ENCODE measurements at regions not wholly inside any gene's neighbourhood (a gene's known extent, or its start where the extent isn't known, plus 50 kb on each side); places are given as distances from the start of the nearest gene placed in this dataset.

- DNase-seq, result no peak
Measured at GRCh38 chr11:128058580-128059208, 528.7 kb downstream of the ETS1 start.

DNA sequence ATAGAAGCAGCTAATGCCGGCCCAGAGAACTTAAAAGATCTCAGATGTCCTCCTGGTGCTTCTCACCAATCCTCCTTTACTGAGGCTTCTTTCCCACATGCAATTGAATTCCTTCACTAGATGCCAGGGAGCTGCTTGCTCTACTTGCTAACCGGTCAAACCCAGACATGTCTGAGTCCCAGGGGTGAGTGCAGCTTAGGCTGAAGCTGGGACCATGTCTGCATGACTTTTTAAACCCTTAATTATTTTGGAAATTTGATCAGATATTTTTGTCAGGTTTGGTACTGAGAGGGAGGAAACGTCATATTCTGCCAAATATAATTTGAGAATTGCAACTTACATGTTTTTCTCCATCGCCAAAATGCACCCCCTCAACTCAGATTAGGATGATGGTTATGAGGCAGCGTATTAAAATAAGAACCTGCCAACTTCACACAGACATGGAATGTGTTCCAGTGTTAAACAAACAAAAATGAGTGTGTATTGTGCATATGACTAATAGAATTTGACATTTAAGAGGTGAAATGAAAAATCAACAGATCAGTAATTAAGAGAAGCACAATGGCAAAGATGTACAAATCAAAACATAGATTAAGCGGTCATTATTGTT lies 529.5 kb downstream of the ETS1 start:
- no peak for DNase-seq

GRCh38 chr11:128055576-128056217 lies 531.7 kb downstream of the ETS1 start:
- DNase-seq, result peak; percentile 92

DNA sequence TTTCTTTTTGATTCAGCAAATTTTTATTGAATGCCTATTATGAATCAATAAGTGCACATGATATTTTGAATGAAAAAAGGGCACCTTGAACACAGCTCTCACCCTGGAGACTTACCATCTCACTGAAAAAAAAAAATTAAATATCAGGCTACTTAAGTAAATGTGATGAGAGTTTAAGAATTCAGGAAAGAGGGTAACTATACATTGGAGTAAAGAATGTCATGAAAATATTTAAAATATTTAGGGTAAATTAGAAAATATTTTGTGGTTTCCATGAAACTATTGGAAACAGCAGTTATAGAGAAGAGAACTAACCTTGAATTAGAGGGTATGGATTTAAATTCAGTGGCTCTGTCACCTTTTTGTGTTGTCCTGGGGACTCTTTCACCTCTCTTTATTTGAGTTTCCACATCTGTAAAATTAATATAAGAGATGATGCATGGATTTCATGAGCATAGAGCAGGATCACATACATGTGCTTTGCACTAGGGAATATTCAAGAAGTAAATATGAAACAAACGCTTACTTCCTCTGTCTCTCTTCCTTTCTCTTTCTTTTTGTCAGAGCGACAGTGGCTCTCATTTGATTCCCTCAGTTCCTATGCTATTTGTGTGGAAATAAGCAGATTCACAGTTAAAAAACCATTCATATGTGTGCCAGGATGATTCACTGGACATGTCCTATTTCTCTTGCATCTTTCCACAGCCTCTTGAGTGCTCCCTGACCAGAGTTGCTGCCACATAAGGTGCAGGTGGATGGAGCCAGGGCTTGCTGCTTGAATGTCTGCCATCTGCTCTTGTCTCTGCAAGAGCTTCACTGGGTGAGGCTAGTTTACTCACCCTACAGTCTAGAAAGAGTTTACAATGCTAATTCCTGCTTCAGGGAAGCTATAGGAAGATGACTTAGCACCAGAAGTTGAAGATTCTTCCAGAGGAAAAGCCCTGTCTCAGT lies 533.1 kb downstream of the ETS1 start:
- peak; percentile 41 for DNase-seq

DNA sequence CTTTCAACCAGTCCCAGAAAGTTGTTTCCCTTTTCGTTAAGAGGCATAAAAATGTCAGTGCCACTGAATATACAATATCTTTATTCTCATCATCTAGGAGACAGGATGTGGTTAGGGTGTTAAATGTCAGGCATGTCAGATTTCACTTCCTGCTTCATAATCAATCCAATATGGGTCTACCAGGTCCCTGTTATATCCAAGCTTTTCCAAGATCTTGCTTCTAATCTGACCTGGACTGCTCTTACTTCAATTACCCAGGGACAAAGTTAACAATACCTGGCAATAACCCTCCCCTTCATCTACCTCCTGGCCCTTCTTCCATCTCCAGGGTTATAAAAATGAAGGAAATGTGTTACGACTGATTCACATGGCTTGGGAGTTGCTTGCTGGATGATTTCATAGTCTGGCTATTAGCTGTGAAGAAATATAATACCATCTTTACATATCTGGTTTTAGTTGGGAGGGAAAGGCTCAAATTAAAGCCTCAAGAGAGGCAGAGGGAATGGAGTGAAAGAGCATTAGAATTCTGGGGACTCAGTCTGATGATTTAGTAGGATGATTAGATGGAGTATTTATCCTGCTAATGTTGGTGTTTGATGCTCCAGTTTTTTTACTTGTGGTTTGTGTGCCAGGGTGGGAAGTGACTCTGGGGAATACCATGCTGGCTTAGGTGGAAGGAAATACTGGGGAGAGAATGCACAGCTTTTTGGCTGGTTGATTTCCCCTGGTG lies 534.3 kb downstream of the ETS1 start:
- DNase-seq, result no peak

DNA sequence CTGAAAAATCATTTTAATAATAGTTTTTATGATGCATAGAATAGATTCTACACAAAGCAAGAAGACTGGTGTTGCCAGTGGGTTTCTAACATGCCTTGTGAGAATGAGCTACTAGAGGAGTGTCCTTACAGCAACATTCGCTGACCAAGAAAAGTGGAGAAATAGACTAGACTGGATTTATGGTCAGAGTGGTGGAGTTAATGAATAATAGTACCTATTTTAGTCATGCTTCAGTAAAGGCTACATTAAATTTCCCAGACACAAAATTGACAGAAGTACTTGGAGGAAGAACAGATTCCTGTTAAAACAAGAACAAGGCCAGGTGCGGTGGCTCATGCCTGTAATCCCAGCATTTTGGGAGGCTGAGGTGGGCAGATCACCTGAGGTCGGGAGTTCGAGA lies 539.2 kb downstream of the ETS1 start:
- DNase-seq, result no peak

- no peak for DNase-seq
Measured at GRCh38 chr11:128047026-128047425, 540.3 kb downstream of the ETS1 start.

DNA sequence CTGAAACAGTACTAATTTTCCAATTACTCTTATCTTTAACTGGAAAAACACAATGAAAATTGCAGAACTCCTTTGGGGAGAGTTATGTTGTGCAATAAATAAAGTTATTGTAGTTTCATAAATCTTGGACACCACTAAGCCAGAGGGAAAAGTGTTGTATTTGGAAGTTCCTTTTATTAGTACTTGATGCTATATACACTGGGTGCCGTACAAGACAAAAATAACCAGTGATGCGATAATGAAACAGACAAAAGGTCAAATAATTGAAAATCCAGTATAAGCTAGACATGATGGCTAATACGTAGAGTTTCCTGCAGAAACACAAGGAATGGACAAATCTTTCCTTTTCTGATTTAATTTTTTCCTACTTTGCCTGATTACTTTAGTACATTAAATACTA lies 541.1 kb downstream of the ETS1 start:
- DNase-seq, result no peak

DNA sequence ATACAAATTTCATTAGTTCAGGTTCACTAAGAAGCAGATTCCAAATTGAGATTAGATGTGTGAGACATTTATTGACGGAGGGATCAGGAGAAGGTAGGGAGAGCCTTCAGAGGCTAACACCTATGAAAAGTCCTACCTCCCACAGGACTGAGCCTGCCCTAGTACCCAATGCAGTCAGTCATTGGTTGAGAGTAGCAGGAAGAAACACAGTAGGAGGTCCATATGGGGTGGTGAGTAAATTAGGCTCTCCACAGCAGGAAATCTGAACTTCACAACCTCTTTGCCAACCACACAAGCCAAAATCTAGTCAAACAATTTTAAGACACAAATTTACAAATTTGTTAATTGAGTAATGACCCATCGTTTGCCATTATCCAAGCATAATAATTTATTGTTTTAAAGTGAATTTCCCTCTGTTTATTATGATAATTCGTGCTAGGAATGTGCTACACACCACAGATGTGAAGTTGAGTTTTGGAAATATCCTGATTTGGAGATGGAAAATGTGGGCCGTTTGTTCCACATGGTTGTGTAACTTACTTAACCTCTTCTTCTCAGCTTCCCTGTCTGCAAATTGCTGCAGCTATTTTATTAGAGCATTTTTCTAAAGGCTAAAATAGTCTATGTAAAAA lies 542.1 kb downstream of the ETS1 start:
- DNase-seq, result no peak

DNA sequence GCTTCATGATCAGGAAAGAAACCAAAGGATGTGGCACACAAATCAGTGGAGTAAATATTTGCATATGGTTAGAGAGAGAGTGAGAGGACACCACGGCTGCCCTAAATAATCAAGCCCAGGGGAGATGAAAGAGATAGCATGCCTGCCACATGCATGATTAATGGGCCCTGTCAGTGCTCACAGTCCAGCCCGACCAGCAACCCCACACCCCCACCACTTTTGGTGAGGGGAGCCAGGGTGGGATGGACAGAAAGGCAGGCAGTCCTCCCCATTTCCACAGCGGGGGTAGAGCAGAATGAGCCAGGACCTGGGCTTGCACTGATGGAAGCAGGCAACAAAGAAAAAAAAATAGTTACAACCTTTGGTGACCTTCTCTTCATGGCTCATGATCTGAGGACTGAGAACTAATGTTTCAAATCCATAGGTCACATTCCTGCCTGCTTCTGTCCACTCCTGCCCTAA lies 545.0 kb downstream of the ETS1 start:
- peak; percentile 97 for DNase-seq

DNA sequence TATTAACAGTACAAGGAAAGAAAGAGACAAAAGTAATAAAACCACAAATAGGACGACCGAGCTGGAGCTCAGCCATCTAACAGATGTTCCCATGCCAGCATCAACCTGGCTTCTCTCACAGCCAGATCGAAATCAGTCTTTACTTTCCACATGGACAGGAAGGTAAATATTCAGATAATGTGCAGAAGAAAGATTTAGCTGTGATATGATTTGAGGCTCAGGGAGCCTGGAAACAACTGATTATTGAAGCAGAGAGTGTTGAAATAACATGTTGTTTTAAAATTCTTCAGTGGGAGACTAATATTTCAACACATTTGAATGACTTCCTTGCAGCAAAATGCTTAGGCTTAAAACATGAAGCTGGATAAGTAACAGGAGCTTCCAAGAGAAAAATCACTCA lies 546.8 kb downstream of the ETS1 start:
- no peak for DNase-seq

DNA sequence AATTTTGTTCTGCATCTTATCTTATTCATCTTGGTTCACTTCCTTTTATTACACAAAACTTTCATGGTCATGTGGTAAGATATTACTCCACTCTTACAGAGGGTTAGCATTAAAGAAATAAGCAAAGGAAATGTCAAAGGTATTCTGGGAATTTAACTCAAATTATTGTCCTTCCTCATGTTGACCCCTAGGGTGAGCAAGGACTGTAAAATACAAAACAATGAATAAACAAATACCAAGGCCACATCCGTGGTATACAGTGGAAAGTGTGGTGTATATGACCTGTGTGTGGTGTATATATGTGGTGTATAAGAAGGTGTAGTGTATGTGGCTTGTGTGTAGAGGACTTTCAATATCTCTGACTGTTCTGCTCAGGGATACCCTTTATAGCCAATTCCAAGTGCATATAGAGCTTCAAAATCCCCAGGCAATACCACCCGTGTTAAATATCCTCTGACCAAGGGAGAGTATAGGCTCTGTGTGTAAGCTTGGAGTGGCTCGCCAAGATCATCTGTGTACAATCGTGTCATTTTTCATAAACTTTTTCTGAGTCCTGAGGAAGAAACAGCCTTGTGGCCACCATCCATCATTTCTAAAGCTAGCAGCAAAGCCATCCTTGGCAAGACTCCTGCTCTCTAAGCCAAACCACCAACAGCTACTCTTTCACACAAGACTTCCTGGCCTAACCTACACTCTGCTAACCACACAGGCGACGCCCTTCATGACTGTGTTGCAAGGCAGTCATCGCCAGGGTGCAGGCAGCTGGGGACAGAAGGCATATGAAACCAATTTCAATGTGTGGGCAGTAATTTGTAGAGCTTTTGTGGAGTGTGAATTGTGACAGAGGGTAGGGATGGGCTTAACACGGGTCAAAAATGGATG lies 548.0 kb downstream of the ETS1 start:
- DNase-seq, result peak; percentile 48

GRCh38 chr11:128036556-128037093 lies 550.7 kb downstream of the ETS1 start:
- DNase-seq, result no peak

GRCh38 chr11:128036006-128036405 lies 551.4 kb downstream of the ETS1 start:
- DNase-seq, result no peak

GRCh38 chr11:128031538-128032134 lies 555.7 kb downstream of the ETS1 start:
- peak; percentile 89 for DNase-seq

DNA sequence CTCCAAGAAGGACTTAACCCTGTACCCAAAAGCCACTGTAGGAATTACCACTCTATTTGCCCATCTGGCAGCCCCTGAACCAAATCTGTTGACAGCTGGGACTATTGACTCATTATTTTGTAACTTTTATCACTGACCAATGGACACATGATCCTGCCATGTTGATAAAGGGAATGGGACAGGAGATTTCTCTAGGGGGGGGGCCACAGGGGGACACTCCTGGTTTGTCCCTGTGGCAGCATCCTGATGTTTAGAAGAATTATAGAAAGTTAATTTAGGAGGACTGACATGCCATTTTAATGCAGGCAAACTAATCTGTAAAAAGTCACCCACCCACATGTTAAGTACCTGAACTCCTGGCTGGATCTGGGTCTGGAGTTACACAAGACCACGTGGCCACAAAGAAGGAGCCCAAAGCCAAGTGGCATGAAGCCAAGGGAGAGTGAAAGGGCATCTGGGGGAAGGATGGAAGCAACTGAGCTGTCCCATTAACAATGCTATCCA lies 558.1 kb downstream of the ETS1 start:
- no peak for DNase-seq

GRCh38 chr11:128026596-128026995 lies 560.8 kb downstream of the ETS1 start:
- DNase-seq, result no peak

DNA sequence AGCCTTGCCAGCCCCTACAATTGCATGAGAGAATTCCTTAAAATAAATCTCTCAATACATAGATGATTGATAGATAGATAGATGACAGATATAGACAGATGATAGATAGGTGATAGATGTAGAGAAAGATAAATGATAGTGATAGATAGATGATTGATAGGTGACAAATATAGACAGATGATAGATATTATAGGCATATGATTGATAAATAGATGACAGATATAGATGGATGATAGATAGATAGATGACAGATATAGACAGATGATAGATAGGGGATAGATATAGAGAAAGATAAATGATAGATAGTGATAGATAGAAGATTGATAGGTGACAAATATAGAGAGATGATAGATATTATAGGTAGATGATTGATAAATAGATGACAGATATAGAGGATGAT lies 564.6 kb downstream of the ETS1 start:
- DNase-seq, result no peak

DNA sequence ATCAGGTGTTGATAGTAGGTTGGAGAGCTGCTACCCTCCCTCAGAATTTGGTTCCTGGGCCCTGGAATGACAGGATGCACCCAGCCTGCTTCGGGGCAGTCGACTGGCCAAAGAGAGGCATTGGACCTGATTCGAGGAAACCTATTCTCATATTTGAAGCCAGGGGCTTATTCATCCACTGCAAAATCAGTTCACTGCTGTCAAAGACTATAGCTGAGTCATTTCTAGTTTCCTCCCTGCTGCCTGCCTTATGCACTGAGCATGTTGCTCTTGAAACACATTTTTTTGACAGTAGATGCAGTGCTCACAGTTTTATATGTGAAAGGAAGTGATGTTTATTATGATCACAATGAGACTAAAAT lies 565.4 kb downstream of the ETS1 start:
- DNase-seq, result no peak

- no peak for DNase-seq
Measured at GRCh38 chr11:128021349-128022006, 565.9 kb downstream of the ETS1 start.
